GM12892 (cell line): ENCODE measurements at regions not wholly inside any gene's neighbourhood (a gene's known extent, or its start where the extent isn't known, plus 50 kb on each side); places are given as distances from the start of the nearest gene placed in this dataset.

Experiments
- POLR2A ChIP-seq: IDR thresholded peaks from 2 replicates; pipeline ENCODE4 v1.6.1; 2011; ENCODE audit warnings: low read depth, low read length, control low read depth
- TAF1 ChIP-seq: IDR thresholded peaks from 2 replicates; pipeline ENCODE4 v1.6.1; 2011; ENCODE audit warnings: low read depth, mild to moderate bottlenecking, control low read depth, low read length, borderline replicate concordance

DNA sequence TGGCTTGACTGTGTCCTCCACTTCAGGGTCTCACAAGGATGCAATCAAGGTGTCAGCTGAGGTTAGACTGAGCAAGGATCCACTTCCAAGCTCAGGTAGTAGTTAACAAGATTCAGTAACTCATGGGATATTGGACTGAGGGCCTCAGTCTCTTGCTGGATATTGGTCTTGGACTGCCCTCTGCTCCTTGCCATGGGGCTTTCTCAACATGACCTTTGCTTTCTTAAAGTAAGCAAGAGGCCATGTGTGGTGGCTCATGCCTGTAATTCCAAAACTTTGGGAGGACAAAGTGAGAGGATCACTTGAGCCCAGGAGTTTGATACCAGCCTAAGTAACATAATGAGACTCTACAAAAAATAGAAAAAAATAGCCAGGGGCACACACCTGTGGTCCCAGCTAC, 231.3 kb upstream of the AMIGO2 start:
- TF ChIP-seq POLR2A (no peak), TAF1 (no peak)
